Stimulated activated CD8-positive, alpha-beta memory T cell treated with anti-CD3 and anti-CD28 coated beads, Interleukin-4, amount 100 ng/mL, for 4 hours (primary cell): ENCODE measurements at regions not wholly inside any gene's neighbourhood (a gene's known extent, or its start where the extent isn't known, plus 50 kb on each side); places are given as distances from the start of the nearest gene placed in this dataset.
"Not testable (repeated sequence)": the region's sequence is repeated elsewhere in the genome, so short reads cannot be mapped to it uniquely, and the experiment has no call there.

ENCODE experiments used
- DNase-seq, 2 donors: peaks; one replicate each; pipeline ENCODE4 v3.0.0-alpha.2; 2020; ENCODE audit warnings: low read depth in 2 of 2, low spot score in 1 of 2

DNA sequence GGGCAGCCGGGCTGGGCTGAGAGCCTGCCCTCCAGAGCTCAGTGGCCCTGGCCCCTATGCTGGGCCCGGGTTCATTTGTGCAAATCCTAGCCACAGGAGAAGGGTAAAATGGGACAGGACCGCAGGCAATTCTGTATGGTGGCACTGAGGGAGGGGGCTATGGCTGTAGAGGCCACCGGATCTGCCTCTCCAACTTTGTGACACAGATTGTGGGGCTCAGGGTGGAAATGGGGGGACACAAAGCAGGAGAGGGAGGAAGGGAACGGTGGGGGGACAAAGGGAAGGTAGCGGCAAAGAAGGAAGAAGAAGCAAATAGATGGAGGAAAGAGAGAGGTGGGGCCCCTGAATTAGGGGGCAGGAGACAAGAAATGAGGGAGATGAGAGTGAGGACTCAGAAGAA lies 201.1 kb downstream of the SMAD2 start:
- no peak for DNase-seq

DNA sequence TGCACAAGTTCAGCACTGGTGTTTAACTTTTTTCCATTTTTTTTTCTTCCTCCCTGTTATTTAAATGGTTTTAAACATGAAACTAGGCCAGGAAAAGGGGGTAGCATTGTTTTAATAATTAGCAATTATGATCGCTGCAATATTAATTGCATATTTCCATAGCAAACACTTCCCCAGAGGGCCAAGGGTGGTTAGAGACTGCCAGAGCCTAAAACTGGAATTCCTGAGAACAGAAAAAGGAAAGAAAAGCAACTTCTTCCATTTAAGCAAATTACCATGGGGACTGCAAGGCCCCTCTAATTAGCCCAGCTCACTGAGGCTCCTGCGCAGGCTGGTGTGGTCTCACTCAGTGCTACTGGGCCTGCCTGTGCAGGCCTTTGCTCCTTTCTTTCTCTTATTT lies 201.5 kb downstream of the SMAD2 start:
- DNase-seq: no peak

DNA sequence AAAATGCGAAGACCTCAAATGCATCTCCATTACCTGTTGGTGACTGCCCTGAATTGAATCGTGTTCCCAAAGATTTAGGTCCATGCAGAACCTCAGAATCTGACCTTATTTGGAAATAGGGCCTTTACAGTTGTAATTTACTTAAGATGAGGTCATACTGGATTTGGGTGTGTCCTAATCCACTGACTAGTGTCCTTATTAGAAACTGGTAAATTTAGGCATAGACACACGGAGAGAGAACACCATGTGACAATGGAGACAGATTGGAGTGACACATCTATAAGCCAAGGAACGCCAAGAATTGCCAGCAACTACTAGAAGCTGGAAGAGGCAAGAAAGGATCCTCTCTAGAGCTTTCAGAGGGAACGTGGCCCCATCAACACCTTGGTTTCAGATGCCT lies 203.1 kb downstream of the SMAD2 start:
- DNase-seq: no peak

DNA sequence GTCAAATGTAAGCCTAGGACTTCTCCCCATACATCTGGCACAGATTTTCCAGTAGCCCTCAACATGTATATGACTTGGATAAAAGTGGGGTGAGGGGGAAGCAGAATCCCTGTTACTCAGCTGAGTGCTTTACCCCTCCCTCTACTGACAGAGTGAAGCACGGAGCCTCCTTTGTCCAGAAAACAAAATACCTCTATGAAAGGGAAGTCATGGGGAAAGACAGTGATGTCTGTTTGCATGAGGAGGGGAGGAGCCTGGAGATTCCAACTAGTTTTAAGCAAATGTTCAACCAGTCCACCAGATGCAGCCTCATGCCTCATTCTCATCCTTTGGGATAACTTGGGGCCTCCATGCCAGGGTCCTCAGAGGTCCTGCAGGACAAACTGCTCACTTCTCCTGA lies 203.9 kb downstream of the SMAD2 start:
- no peak for DNase-seq

DNA sequence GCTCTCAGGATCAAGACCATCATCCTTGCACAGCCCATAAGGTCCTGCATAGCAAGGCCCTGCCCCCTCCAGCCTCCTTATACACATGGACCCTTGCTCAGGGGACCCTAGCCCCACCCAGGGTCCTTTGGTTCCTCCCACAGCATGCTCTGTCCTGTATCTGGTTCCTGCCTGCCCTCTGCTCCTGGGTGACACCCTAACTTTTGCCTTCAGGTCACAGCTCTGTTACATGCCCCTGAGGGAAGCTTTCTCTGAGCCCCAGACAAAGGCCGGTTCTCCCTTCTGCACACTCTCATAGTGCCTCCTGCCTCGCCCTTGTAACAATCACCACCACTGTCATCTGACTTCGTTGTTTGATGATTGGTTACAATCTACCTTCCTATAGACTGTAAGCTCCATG lies 204.8 kb downstream of the SMAD2 start:
- no peak for DNase-seq

DNA sequence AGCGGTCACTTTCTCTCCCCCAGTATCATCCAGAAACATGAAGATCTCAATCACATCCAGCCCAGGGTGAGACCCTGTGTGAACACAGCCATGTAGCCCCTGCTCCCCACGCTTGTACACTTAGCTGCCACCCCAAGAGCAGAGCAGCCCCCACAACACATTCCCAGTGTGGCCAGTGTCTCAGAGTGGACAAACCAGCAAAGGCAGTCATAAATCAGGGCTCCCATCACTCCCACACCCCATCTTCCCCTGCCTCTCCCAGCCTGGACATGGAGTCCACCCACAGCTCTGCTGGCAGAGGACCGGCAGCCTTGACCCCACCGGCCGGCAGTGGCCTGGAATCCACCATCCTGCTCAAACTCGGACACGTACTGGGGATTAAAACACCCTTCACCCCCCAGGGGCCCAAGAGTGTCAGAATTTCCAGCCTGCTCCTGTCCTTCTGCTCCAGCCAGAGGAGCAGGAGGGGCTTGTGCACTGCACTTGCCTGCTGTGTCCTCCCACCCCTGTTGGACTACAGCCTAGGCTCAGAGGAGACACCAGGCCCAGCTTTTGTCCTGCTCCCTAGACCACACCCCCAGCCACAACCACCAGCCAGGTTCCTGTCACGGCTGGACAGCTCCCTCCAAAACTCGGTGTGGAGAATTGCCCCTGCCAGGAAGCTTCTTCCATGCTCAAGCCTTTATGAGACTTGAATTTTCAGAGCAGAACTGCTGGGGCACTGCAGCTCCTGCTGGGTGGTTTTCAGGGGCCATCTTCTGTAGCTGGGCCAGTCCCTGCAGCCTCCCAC lies 206.1 kb downstream of the SMAD2 start:
- DNase-seq: no peak

DNA sequence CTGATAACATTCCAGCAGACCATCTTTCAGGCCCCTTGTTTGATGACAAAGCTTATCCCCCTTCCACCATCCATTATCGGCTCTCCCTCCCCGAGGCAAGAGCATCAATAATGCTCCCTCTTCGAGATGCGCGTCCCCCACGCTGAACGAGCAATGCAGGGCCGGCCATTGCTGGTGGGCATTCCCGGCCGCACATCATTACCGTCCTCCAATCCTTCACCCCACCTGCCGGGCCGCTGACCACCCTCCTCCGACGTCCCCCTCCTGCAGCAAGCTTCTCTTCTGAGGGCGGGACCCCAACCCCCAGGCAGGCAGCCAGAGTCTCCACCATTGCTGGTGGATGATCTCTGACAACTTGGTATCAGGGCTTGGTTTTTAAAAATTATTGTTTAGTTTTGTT lies 208.6 kb downstream of the SMAD2 start:
- DNase-seq: no peak

DNA sequence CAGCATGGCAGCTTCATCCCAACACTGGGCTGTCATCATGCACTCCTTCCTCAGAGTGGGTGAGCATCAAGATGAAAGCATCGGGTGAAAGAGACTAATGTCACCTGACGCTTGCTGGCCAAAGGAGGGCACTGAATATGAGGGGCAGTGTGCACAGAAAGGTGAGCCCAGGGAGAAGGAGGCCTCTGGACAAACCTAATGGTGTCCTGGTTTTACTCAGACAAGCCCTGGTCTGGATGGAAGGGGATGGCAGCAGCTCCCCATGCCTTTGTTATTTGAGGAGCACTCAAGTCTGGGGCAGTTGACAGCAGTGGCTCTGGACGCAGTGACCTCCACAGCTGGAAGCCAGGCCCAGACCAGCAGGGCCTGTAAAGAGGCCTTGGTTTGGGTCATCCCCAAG lies 209.7 kb downstream of the SMAD2 start:
- DNase-seq: no peak

DNA sequence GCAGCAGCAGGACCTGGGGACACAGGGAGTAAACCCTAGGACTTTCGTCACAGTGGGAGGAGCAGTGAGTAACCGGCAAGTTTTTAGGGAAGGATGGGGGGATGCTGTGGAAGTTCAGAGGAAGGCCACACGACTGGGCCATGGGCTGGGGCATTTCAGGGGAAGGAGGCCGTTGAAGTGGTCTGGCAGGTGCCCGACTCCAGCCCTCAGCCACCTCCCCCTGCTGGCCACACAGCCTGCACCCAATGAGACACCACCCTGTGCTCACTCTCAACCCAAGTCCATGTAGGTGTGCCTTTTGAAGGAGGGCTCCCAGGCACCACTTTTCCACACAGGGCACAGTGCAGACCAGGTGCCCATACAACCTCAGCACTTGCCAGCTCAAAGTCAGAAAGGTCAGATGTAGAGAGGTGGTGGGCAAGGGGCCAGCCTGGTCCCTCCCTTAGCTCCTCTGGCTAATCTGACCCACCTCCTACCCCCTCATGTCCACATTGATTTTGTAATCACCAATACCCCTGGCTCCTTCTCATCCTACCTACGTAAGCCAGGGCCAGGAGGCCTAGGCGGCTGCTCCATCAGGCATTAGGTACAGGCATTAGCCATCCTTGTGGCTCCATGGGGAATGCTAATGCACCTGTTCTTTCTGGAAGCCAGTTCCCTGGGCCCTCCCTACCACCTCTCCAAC lies 211.2 kb downstream of the SMAD2 start:
- DNase-seq: no peak

DNA sequence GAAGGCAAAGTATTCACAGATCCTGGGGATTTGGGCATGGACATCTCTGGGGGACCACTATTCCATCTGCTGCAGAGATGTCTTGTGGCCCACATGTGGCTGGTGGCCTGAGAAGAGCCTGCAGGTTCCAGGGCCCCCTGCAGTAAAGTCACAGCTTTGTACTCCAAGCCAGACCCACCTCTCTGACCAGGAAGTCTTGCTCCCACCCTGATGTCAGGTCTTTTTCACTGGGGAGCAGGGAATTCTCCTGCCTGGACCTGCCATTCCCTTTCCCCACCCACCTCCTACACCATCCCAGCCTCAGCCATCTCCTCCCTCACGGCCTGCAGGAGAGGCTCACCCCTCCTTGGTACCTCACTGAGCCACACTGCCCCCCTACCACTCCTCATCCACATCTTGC lies 211.8 kb downstream of the SMAD2 start:
- DNase-seq: no peak

DNA sequence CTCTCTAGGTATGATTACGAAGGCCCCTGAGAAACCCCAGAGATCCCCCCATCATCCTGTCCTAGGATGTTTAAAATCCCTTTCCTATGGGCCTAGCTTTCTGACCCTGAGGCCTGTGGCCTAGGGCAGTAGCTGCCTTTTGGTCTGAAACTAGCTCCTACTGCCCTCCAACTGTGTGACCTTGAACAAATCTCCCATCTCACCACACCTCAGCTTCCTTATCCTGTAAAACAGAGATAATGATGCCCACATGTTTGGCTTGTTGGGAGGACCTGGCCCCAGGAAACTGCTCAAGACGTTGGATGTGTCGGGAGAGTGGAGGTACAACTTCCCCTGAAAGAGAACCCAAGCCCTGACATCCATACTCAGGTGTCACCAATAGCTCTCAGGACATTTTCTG lies 213.2 kb downstream of the SMAD2 start:
- no peak for DNase-seq

DNA sequence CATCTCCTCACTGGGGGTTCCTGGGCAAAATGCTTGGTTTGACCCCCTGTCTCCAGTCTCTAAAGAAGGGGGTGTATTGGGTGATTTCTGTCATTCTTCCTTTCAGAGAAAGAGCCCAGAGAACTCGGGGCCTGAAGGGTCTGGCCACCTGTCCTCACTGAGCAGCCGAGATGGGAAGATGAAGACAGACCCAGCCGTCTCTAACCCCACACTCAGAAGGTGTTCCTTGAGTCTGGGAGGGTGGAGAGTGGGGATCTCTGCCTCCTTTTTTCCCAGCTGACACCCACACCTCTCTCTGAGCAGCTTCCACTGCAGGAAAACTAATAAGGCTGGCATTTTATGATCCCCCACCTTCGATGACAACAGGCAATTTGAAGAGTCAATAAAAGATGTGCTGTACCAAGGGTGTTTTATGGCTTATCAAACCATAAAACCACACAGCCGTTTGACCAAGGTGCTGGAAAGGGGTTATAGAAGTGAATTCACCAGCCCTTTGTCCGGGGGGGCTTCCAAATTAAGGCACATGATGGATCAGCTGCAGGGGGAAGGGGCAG lies 213.8 kb downstream of the SMAD2 start:
- no peak for DNase-seq

DNA sequence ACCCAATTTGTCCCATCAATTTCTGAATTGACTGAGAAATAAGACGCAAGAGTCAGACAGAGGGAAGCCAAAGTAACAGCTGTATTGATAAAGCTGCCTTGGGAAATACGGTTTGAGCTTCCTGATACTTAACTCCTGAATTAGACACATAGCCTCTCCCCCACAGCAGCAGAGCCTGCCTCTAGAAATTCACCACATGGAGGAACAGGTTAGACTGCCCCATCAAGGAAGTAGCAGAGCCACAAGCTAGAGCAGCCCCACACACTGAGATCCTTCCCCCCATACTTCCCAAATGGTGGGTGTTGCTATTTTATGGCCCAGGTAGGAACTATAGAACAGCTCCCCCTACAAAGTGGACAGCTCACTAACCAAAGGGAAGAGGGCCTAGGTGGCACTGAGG lies 220.0 kb downstream of the SMAD2 start:
- no peak for DNase-seq

DNA sequence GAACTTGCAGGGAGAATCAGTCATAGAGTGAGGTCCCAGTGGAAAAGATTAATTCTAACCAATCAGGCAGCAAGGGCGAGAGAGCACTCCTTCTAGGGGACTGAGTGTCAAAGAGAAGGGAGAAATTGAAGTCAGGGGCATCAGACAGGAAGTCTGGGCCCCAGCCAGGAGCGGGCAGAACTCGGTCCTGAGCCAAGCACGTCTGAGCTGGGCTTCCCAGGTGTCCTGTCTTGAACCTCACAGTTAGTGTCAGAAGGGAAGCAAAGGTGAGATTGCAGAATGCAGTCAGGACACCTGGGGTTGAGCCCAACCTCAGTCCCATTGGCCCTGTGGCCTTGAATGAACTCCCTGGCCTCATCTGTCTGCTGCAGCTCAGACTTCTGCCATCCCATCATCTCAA lies 220.9 kb downstream of the SMAD2 start:
- no peak for DNase-seq

DNA sequence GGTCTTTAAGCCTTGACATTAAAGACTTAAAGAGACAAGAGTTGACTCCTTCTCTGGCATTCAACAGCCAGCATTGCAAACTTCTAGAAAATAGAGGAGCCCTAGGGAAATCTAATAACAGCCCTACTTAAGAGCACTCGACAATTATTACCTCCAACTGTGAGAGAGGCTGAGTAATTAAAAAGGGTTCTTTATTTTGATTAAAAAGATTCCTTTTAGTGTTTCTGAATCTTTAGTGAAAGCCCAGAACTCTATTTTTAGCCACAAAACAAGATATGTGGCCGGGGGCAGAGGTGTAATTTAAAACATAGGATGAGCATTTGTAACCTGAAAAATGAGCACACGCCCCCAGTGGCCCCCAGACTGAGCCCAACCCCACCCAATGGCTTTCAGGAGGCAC lies 222.3 kb downstream of the SMAD2 start:
- no peak for DNase-seq

DNA sequence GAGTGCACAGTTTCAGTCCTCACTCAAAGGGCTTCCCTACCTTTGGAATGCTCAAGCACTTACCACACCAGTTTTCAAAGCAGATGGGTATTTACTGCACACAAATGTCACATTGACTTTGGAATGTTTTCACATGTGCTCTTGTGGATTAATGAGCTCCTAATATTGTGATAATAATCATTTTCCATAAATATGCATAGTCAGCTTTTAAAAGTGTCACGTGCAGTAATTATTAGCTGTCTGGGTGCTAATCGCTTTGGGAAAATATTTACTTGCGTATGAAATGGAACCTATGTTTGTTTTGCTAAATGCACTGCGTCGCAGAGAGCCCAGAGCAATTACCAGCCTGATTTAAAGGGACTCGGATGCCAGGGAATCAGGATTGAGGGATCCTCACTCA lies 229.3 kb downstream of the SMAD2 start:
- no peak for DNase-seq

DNA sequence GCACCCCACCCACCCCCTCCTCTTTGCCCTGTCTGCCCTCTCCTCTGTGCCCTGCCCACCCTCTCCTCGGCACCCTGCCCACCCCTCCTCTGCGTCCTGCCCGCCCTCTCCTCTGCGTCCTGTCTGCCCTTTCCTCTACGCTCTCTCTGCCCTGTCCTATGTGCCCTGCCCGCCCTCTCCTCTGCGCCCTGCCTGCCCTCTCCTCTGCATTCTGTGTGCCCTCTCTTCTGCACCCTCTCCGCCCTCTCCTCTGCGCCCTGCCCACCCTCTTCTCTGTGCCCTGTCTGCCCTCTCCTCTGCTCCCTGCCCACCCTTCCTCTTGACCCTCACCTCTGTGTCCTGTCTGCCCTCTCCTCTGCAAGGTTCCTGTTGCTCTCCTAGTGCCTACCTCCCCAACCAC lies 233.6 kb downstream of the SMAD2 start:
- no peak for DNase-seq

DNA sequence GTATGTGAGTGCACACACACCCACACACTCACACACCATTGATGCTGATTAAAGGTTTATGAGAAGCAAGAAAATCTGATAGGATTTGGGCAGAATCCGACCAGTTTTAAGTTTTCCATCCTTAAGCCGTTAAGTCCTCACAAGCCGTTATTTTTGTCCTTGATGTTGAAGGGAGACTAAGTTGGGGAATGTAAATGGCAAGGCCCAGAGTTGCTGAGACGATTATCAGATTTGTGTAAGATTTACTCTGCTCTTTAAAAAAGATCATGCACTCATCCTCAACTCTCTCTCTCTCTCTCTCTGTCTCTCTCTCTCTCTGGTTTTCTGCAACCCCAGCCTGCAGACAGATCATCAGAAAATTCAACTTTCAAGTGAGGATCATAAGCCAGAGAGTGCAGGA lies 238.8 kb downstream of the SMAD2 start:
- no peak for DNase-seq

DNA sequence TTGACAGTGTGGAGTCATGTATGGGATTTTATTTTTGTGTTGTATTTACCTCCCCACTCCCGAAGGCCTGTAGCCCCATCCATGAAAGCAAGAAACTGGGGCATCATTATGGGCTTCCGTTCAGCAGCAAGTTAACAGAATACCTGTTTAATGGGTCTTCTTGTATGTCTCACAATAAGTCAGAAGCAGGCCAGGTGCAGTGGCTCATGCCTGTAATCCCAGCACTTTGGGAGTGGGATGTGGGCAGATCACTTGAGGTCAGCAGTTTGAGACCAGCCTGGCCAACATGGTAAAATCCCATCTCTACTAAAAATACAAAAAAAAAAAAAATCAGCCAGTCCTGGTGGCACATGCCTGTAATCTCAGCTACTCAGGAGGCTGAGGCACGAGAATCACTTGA lies 239.7 kb downstream of the SMAD2 start:
- not testable (repeated sequence) for DNase-seq

DNA sequence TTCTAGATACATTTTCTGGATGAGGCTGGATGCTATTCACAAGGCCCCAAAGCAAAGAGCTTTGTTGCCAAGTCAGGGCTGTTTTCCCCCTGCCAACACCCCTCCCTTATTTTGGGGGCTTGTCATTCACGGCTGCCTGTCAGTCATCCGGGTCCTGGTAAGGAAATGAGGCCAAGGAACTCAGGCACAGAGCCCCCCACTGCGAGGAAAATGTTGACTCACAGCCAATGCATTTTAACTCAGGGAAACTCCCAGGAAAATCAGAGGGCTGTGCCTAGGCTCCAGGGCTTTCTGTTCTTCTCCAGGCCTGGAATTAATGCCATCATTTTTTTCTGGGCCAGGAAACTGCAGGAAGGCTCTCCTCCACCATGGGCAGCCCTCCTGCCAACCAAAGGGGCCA lies 241.1 kb downstream of the SMAD2 start:
- DNase-seq: no peak

DNA sequence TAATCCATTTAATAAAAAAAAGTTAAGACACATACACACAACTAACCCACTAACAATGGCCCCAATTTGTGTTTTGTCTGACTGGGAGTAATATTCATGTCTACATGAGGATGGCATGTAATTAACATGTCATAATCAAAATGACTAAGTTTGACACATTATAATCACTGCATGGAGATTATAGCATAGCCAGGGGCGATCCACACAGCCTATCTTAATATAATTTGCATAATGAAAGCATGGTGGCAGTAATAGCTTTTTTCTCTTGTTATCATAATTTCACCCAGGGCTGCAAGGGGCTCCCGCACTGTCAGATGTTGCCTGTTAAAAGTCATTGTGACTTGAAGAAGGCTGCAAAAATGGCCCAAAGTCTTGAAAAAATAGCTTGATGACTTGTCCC lies 243.7 kb downstream of the SMAD2 start:
- DNase-seq: no peak

DNA sequence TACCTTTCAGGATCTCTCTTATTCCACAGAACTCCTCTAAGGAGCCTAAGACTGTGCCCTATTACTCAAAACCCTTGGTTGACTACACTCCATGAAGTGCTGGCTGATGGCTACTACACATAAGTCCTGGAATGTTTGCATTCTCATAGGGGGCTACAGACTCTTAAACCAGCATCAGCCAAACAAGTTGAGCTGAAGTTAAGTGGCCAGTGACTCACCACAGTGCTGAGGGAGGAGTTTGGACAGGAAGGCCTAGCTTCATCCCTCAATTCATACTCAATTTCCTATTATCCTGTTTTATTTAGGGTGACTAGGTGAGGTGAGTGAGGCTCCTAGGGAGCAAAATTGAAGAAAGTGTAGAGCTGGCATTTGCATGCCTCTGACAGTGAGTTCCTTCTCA lies 246.7 kb downstream of the SMAD2 start:
- DNase-seq: no peak

DNA sequence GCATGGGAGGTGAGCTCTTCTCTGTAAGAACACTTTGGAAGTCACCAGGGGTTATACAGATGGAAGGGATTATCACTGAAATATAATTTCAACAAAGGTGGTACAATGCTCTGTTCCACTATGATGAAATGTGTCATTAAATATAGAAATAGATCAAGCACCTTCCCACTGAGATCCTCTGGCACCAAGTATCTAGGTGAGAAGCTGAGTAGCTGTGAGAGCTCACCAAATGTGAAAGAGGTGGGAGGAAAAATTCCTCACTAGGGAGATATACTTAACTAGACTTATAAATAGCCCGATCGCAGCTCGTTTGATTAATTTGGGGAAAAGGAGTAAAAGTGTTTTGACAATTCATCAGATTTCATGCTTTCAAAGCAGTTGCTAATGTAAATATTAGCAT lies 247.6 kb downstream of the SMAD2 start:
- DNase-seq: no peak
